Liver (tissue), 8 donors: ENCODE measurements at regions not wholly inside any gene's neighbourhood (a gene's known extent, or its start where the extent isn't known, plus 50 kb on each side); places are given as distances from the start of the nearest gene placed in this dataset.

Source experiments
- DNase-seq: peaks from one replicate; pipeline ENCODE4 v3.0.0-alpha.2; 2017; ENCODE audit warnings: low spot score
- H3K27ac ChIP-seq, 2 donors: one replicate each; pipeline ENCODE4 v1.7.0; 2013; ENCODE audit warnings: inconsistent platforms in 2 of 2, low read length in 2 of 2, control low read depth in 1 of 2, low read depth in 1 of 2, mild to moderate bottlenecking in 1 of 2
- H3K27me3 ChIP-seq, 4 donors: one replicate each; pipeline versions ENCODE4 v1.6.1 to v1.7.0; 2013; ENCODE audit warnings: low read length in 3 of 4, inconsistent platforms in 1 of 4, mild to moderate bottlenecking in 1 of 4, moderate library complexity in 1 of 4; ENCODE audit not compliant: control insufficient read depth in 4 of 4, insufficient read depth in 4 of 4
- H3K36me3 ChIP-seq, 4 donors: one replicate each; pipeline versions ENCODE4 v1.6.1 to v1.7.0; 2013; ENCODE audit warnings: low read length in 3 of 4, mild to moderate bottlenecking in 3 of 4, low read depth in 1 of 4, moderate library complexity in 1 of 4; ENCODE audit not compliant: control insufficient read depth in 4 of 4, insufficient read depth in 3 of 4
- H3K4me1 ChIP-seq, 4 donors: one replicate each; pipeline versions ENCODE4 v1.6.1 to v1.7.0; 2013; ENCODE audit warnings: low read length in 3 of 4, mild to moderate bottlenecking in 3 of 4, moderate library complexity in 1 of 4; ENCODE audit not compliant: control insufficient read depth in 4 of 4, insufficient read depth in 4 of 4
- H3K4me3 ChIP-seq, 3 donors: one replicate each; pipeline versions ENCODE4 v1.6.1 to v1.7.0; 2013; ENCODE audit warnings: low read length in 3 of 3, control low read depth in 1 of 3, low read depth in 1 of 3, mild to moderate bottlenecking in 1 of 3
- H3K9ac ChIP-seq, 2 donors: one replicate each; pipeline ENCODE4 v1.7.0; 2013; ENCODE audit warnings: low read length in 2 of 2, mild to moderate bottlenecking in 2 of 2, moderate library complexity in 2 of 2, control low read depth in 1 of 2, low read depth in 1 of 2
- H3K9me3 ChIP-seq, 4 donors: one replicate each; pipeline versions ENCODE4 v1.6.1 to v1.7.0; 2013; ENCODE audit warnings: low read length in 3 of 4; ENCODE audit not compliant: control insufficient read depth in 4 of 4
- EGR1 ChIP-seq, 2 donors: IDR thresholded peaks; 2 replicates each; pipeline ENCODE4 v1.6.1; 2016 to 2018; ENCODE audit warnings: antibody characterized with exemption in 2 of 2, low read depth in 2 of 2
- FOXA1 ChIP-seq: IDR thresholded peaks from 2 replicates; pipeline ENCODE4 v1.6.1; 2016; ENCODE audit warnings: antibody characterized with exemption
- FOXA2 ChIP-seq: IDR thresholded peaks from 2 replicates; pipeline ENCODE4 v1.6.1; 2016; ENCODE audit warnings: antibody characterized with exemption
- GABPA ChIP-seq, 2 donors: IDR thresholded peaks in 1 of 2; conservative IDR thresholded peaks in 1 of 2; 2 replicates each; pipeline ENCODE4 v1.6.1; 2016; ENCODE audit warnings: antibody characterized with exemption in 2 of 2, mild to moderate bottlenecking in 1 of 2, moderate library complexity in 1 of 2
- HNF4A ChIP-seq, 2 donors: conservative IDR thresholded peaks; 2 replicates each; pipeline ENCODE4 v1.6.1; 2016; ENCODE audit warnings: antibody characterized with exemption in 2 of 2, mild to moderate bottlenecking in 2 of 2
- HNF4G ChIP-seq: IDR thresholded peaks from 2 replicates; pipeline ENCODE4 v1.6.1; 2016; ENCODE audit warnings: antibody characterized with exemption
- JUND ChIP-seq, 2 donors: IDR thresholded peaks; 2 replicates each; pipeline ENCODE4 v1.6.1; 2016; ENCODE audit warnings: antibody characterized with exemption in 2 of 2
- NR2F2 ChIP-seq: IDR thresholded peaks from 2 replicates; pipeline ENCODE4 v1.6.1; 2016; ENCODE audit warnings: antibody characterized with exemption
- RAD21 ChIP-seq, 2 donors: IDR thresholded peaks; 2 replicates each; pipeline ENCODE4 v1.6.1; 2016; ENCODE audit warnings: antibody characterized with exemption in 2 of 2, mild to moderate bottlenecking in 2 of 2
- RXRA ChIP-seq, 2 donors: IDR thresholded peaks; 2 replicates each; pipeline ENCODE4 v1.6.1; 2017 to 2018; ENCODE audit warnings: antibody characterized with exemption in 2 of 2, mild to moderate bottlenecking in 1 of 2
- SP1 ChIP-seq: IDR thresholded peaks from 2 replicates; pipeline ENCODE4 v1.6.1; 2018; ENCODE audit warnings: antibody characterized with exemption, mild to moderate bottlenecking
- TAF1 ChIP-seq: conservative IDR thresholded peaks from 2 replicates; pipeline ENCODE4 v1.6.1; 2016; ENCODE audit warnings: antibody characterized with exemption, mild to moderate bottlenecking
- YY1 ChIP-seq: IDR thresholded peaks from 2 replicates; pipeline ENCODE4 v1.6.1; 2016; ENCODE audit warnings: antibody characterized with exemption, mild to moderate bottlenecking
- WGBS: extraction: QIAGEN DNeasy Blood & Tissue Kit; methylation state at CpG from one replicate; pipeline ENCODE4 v1.1.7; 2013; 5-methylcytosine and 5-hydroxymethylcytosine counted together
- TF ChIP-seq, protein P1 (sequence below): IDR thresholded peaks from 2 replicates; pipeline ENCODE4 v1.6.1; 2016; ENCODE audit warnings: antibody characterized with exemption
- TF ChIP-seq, protein P2 (sequence below): IDR thresholded peaks from 2 replicates; pipeline ENCODE4 v1.6.1; 2016; ENCODE audit warnings: antibody characterized with exemption, mild to moderate bottlenecking
- TF ChIP-seq, protein P3 (sequence below): IDR thresholded peaks from 2 replicates; pipeline ENCODE4 v1.6.1; 2016; ENCODE audit warnings: antibody characterized with exemption
- TF ChIP-seq, protein P4 (sequence below): IDR thresholded peaks from 2 replicates; pipeline ENCODE4 v1.6.1; 2016; ENCODE audit warnings: antibody characterized with exemption
- TF ChIP-seq, protein P5 (sequence below): fragments of 150-350 bp; IDR thresholded peaks from 2 replicates; pipeline ENCODE4 v1.5.1; 2017; ENCODE audit warnings: improper control_type of control experiment, low read depth, low read length; ENCODE audit not compliant: missing input control
- donor health status: healthy.
- donor health status: healthy.
- donor health status: healthy.
- donor health status: healthy.
- donor health status: healthy.

DNA sequence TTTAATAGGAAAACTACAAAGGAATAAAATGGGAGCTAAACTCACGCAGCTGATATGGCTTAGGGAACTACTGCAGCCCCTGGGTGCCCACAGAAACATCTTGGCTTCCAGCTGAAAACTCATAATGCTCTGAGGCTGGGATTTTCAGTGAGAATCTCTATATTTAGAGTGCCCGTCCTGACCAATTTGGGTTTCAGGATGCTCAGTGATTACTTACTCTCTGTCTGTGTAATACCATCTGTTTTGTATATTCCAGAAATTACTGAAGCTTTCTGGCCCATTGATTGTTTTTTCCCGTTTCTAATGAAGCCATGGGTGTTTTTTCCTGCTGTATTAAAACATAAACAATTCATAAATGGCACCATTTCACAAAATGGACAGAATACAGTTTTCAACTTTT, 50.6 kb upstream of the ZNF385D start:
- Histone ChIP-seq H3K36me3 (no peaks in the 10 kb centered on the region), H3K4me3 (no peak overlapping the region), H3K9ac (no peak overlapping the region), H3K27ac (no peak overlapping the region), H3K27me3 (no peaks in the 10 kb centered on the region), H3K9me3 (peaks cover 0 to 5% (median 2%) of the 10 kb centered on the region in 4 donors), H3K4me1 (peaks cover 0 to 1% (median 0%) of the 10 kb centered on the region in 4 donors)
- 59% methylated on average over 3 of the region's 3 CpGs for WGBS
- TF ChIP-seq, protein P1, sequence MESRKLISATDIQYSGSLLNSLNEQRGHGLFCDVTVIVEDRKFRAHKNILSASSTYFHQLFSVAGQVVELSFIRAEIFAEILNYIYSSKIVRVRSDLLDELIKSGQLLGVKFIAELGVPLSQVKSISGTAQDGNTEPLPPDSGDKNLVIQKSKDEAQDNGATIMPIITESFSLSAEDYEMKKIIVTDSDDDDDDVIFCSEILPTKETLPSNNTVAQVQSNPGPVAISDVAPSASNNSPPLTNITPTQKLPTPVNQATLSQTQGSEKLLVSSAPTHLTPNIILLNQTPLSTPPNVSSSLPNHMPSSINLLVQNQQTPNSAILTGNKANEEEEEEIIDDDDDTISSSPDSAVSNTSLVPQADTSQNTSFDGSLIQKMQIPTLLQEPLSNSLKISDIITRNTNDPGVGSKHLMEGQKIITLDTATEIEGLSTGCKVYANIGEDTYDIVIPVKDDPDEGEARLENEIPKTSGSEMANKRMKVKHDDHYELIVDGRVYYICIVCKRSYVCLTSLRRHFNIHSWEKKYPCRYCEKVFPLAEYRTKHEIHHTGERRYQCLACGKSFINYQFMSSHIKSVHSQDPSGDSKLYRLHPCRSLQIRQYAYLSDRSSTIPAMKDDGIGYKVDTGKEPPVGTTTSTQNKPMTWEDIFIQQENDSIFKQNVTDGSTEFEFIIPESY, result no peak
- TF ChIP-seq HNF4A (conservative IDR thresholded peaks at IDR 0.05) (no peak), FOXA1 (no peak), RXRA (IDR thresholded peaks at IDR 0.05) (no peak), YY1 (no peak), FOXA2 (no peak)
- DNase-seq, result no peak

DNA sequence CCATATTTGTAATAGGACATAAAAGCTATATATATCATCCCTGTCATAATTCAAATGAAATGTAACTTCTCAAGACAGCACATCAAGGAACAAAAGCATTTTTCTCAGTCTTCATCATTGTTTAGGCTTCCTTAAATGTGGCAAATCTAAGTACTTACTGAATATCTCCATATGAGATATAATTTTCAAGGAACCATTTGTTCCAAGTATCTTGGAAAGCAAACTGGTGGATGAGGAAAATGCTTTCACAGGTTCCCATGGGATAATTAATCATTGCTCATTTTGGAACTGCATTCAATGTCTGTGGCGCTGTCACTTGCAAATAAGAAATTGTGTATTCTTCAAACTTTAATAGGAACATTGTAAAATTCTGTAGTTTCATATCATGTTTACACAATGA, 52.6 kb upstream of the ZNF385D start:
- H3K9me3 ChIP-seq, result peaks cover 0 to 5% (median 2%) of the 10 kb centered on the region in 4 donors
- H3K4me3 ChIP-seq, result no peak overlapping the region
- peaks cover 0 to 1% (median 0%) of the 10 kb centered on the region in 4 donors for H3K4me1 ChIP-seq
- no peak overlapping the region for H3K27ac ChIP-seq
- TF ChIP-seq, protein P2, sequence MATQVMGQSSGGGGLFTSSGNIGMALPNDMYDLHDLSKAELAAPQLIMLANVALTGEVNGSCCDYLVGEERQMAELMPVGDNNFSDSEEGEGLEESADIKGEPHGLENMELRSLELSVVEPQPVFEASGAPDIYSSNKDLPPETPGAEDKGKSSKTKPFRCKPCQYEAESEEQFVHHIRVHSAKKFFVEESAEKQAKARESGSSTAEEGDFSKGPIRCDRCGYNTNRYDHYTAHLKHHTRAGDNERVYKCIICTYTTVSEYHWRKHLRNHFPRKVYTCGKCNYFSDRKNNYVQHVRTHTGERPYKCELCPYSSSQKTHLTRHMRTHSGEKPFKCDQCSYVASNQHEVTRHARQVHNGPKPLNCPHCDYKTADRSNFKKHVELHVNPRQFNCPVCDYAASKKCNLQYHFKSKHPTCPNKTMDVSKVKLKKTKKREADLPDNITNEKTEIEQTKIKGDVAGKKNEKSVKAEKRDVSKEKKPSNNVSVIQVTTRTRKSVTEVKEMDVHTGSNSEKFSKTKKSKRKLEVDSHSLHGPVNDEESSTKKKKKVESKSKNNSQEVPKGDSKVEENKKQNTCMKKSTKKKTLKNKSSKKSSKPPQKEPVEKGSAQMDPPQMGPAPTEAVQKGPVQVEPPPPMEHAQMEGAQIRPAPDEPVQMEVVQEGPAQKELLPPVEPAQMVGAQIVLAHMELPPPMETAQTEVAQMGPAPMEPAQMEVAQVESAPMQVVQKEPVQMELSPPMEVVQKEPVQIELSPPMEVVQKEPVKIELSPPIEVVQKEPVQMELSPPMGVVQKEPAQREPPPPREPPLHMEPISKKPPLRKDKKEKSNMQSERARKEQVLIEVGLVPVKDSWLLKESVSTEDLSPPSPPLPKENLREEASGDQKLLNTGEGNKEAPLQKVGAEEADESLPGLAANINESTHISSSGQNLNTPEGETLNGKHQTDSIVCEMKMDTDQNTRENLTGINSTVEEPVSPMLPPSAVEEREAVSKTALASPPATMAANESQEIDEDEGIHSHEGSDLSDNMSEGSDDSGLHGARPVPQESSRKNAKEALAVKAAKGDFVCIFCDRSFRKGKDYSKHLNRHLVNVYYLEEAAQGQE, result no peak
- TF ChIP-seq TAF1 (no peak), EGR1 (IDR thresholded peaks at IDR 0.05; ENCODE audit: low read depth in 2 of 2) (no peak), HNF4G (no peak), FOXA1 (no peak), RAD21 (IDR thresholded peaks at IDR 0.05) (no peak), HNF4A (conservative IDR thresholded peaks at IDR 0.05) (no peak), GABPA (IDR thresholded peaks at IDR 0.05 in 1 of 2, conservative IDR thresholded peaks at IDR 0.05 in 1 of 2) (no peak), RXRA (IDR thresholded peaks at IDR 0.05) (no peak), FOXA2 (no peak), SP1 (no peak), YY1 (no peak), JUND (IDR thresholded peaks at IDR 0.05) (no peak), NR2F2 (no peak)
- TF ChIP-seq, protein P1, result no peak
- TF ChIP-seq, protein P3, sequence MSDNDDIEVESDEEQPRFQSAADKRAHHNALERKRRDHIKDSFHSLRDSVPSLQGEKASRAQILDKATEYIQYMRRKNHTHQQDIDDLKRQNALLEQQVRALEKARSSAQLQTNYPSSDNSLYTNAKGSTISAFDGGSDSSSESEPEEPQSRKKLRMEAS, result no peak
- TF ChIP-seq, protein P4, sequence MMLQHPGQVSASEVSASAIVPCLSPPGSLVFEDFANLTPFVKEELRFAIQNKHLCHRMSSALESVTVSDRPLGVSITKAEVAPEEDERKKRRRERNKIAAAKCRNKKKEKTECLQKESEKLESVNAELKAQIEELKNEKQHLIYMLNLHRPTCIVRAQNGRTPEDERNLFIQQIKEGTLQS, result no peak
- TF ChIP-seq, protein P5, sequence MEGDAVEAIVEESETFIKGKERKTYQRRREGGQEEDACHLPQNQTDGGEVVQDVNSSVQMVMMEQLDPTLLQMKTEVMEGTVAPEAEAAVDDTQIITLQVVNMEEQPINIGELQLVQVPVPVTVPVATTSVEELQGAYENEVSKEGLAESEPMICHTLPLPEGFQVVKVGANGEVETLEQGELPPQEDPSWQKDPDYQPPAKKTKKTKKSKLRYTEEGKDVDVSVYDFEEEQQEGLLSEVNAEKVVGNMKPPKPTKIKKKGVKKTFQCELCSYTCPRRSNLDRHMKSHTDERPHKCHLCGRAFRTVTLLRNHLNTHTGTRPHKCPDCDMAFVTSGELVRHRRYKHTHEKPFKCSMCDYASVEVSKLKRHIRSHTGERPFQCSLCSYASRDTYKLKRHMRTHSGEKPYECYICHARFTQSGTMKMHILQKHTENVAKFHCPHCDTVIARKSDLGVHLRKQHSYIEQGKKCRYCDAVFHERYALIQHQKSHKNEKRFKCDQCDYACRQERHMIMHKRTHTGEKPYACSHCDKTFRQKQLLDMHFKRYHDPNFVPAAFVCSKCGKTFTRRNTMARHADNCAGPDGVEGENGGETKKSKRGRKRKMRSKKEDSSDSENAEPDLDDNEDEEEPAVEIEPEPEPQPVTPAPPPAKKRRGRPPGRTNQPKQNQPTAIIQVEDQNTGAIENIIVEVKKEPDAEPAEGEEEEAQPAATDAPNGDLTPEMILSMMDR, result no peak
- H3K36me3 ChIP-seq, result no peaks in the 10 kb centered on the region
- H3K9ac ChIP-seq, result no peak overlapping the region
- H3K27me3 ChIP-seq, result no peaks in the 10 kb centered on the region
- DNase-seq, result no peak
- WGBS, result 84% methylated on average over 1 of the region's 1 CpG
